Femur (tissue), 1 donor: ENCODE measurements at regions not wholly inside any gene's neighbourhood (a gene's known extent, or its start where the extent isn't known, plus 50 kb on each side); places are given as distances from the start of the nearest gene placed in this dataset.
"Not testable (repeated sequence)": the region's sequence is repeated elsewhere in the genome, so short reads cannot be mapped to it uniquely, and the experiment has no call there.

Experiments
- DNase-seq: peaks from one replicate; pipeline ENCODE4 v3.0.0-alpha.2; 2017

GRCh38 chr13:42485272-42485671, 88.7 kb upstream of the TNFSF11 start:
- DNase-seq, result no peak

- DNase-seq, result no peak
Observed at GRCh38 chr13:42486711-42487198, 87.2 kb upstream of the TNFSF11 start.

GRCh38 chr13:42487221-42487620, 86.7 kb upstream of the TNFSF11 start:
- DNase-seq, result no peak

- DNase-seq, result no peak
Observed at GRCh38 chr13:42490676-42491075, 83.3 kb upstream of the TNFSF11 start.

GRCh38 chr13:42492372-42492920, 81.5 kb upstream of the TNFSF11 start:
- DNase-seq, result no peak

- DNase-seq, result no peak
Observed at GRCh38 chr13:42494157-42494556, 79.8 kb upstream of the TNFSF11 start.

GRCh38 chr13:42495255-42495654, 78.7 kb upstream of the TNFSF11 start:
- DNase-seq, result no peak

- DNase-seq, result no peak
Observed at GRCh38 chr13:42495751-42496150, 78.2 kb upstream of the TNFSF11 start.

GRCh38 chr13:42496926-42497554, 76.9 kb upstream of the TNFSF11 start:
- DNase-seq, result not testable (repeated sequence)

- DNase-seq, result no peak
Observed at GRCh38 chr13:42497798-42498197, 76.2 kb upstream of the TNFSF11 start.

GRCh38 chr13:42498521-42498920, 75.4 kb upstream of the TNFSF11 start:
- no peak for DNase-seq
